ENCODE measurements at regions not wholly inside any gene's neighbourhood (a gene's known extent, or its start where the extent isn't known, plus 50 kb on each side); places are given as distances from the start of the nearest gene placed in this dataset.

GRCh38 chr2:37471104-37471503 is 126.7 kb downstream of the QPCT start (continued):
- TF ChIP-seq CHD7 (IDR thresholded peaks at IDR 0.05; ENCODE audit: insufficient replicate concordance, low read length): no peak
- TF ChIP-seq GTF2F1 (IDR thresholded peaks at IDR 0.05; ENCODE audit: borderline replicate concordance, low read depth, low read length): no peak
- TF ChIP-seq EP300 (IDR thresholded peaks at IDR 0.05; ENCODE audit: borderline replicate concordance in 1 of 2, low read depth in 2 of 2, low read length in 2 of 2): no peak
- TF ChIP-seq CTCF (IDR thresholded peaks at IDR 0.05; ENCODE audit: control extremely low read depth in 1 of 3, insufficient read depth in 1 of 3, low read depth in 1 of 3, low read length in 3 of 3): no peak

All from H1 (cell line).